Iris pigment epithelial cell (primary cell): ENCODE measurements at regions not wholly inside any gene's neighbourhood (a gene's known extent, or its start where the extent isn't known, plus 50 kb on each side); places are given as distances from the start of the nearest gene placed in this dataset.

Experiments used
- DNase-seq: peaks from one replicate; pipeline ENCODE4 v3.0.0-alpha.2; 2011; ENCODE audit warnings: low read depth

DNA sequence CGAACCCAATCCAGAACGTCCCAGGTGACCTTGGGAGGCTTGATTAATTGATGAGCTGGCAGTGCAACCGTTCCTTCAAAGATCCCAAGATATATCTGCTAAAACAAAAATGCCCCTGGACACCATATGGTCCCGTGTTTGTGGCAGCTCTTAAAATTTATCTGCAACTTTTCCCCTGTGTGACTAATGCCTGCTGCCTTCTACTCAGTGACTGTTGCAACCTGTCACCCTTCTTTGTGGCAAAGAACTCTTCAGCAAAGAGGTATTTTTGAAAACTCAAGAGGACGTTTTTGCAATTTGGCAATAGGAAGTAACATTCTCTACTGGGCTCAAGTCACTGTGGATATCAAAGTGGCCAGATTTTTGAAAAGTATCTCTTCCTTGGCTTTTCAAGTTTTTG, 75.8 kb upstream of the SOD3 start:
- no peak for DNase-seq

DNA sequence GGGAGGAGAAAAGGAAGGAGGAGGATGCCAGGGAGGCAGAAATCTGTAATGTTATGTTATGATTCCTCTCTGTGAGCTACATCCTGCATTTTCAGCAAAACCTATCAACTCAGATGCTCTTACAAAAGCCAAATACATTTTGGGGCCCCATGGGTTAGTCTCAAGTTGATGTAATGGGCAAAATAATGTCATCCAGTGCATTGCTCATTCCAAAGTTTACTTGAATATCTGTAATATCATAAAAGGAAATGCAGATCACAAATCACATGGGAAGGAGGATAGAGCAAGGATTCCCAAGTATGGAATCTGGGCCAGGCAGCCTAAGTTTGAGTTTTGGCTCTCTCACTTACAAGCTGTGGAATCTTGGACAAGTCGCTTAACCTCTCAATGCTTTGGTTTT, 74.9 kb upstream of the SOD3 start:
- no peak for DNase-seq

DNA sequence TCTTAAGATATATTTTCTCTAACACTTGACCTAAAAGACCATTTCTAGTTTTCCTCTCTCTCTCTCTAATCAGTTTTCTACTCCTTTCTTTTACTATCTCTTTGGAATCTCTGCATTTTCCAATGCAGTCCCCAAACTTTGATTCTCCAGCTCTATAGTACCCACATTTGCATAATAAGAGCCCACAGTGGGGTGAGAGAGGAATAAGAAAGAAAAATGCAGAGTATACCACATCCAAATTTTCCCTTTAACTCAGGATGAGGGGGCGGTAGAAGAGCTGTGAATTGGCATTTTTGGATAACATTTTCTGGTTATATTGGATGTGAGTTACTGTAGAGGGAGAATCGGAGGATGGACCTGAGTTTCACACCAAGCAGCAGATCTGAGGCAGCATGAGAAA, 74.4 kb upstream of the SOD3 start:
- no peak for DNase-seq

DNA sequence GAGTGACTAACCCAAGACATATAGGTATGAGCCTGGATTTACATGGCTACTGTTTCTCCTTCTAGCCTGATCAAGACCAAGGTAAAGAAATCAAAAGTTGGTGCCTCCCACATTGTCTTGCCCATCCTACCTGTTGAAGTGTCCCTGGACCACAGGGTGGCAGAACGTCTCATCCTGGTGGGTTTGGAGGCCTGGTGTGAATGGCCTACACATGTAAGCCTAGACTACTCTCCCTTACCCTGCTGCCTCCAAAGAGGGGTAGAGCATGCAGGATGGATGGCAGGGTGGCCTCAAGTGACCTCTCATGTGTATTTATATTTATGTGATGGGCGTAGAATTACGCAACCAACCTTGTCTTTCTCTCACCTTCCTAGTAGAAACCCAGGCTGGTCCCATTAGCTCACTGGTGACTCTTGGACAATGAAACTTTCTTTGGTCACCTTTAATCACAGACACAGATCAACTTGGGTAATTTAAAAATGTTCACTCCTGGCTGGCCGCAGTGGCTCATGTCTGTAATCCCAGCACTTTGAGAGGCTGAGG, 73.3 kb upstream of the SOD3 start:
- DNase-seq: no peak

DNA sequence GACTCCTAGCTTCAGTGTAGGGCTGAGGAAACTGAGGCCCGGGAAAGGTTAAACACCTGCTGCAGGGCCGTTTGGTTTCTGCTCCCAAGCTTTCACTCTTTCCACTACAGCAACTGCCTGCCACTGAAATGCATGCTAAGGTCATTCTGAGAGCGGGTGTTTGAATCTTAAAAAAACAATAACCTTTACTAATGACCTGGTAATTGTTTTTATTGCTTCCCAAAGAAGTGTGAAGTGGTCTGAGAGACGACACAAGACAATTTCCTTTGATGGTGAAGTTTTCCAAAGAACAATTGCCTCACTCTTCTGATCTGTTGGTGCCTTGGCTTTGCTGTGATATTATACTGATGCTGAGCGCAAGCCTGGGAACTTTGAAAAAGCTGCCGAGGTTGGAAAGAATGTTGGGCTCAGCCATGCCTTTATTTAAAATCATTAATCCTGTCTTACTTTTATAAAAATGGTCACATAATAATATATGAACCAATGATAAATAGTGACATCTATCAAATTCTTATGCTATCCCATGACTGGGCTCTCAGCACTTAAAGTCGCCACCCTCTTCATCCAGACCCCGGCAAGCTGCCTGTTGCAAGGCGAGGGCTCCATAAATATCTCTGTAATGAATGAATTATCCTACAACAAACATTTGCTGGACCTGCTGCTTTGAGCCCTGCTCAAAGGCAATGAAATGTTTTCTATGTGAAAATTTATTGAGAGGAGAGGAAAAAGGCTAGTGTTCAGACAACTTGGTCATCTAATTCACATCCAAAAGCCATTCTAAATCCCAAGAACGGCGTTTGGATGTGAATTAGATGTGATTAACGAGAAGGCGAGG, 67.8 kb upstream of the SOD3 start:
- no peak for DNase-seq

DNA sequence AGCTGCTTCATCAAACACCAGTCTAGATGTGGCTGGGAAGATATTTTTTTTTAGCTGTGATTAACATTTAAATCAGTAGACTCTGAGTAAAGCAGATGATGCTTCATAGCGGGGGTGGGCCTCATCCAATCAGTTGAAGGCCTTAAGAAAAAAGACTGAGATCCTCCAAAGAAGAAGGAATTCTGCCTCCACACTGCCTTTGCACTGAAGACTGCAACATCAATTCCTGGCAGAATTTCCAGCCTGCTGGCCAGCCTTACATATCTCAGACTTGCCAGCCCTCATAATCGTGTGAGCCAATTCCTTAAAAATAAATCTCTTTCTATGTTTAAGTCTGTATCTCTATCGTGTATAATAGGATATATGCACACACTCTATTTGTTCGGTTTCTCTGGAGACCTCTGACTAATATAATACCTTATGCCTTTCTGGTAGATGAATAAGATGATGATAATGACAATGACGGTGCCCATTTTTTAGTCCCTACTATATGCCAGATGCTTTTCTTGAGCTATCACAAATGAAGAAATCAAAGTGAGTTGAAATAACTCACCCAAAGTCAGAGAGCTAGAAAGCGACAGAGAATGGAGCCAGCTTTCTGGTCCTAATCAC, 66.1 kb upstream of the SOD3 start:
- no peak for DNase-seq

DNA sequence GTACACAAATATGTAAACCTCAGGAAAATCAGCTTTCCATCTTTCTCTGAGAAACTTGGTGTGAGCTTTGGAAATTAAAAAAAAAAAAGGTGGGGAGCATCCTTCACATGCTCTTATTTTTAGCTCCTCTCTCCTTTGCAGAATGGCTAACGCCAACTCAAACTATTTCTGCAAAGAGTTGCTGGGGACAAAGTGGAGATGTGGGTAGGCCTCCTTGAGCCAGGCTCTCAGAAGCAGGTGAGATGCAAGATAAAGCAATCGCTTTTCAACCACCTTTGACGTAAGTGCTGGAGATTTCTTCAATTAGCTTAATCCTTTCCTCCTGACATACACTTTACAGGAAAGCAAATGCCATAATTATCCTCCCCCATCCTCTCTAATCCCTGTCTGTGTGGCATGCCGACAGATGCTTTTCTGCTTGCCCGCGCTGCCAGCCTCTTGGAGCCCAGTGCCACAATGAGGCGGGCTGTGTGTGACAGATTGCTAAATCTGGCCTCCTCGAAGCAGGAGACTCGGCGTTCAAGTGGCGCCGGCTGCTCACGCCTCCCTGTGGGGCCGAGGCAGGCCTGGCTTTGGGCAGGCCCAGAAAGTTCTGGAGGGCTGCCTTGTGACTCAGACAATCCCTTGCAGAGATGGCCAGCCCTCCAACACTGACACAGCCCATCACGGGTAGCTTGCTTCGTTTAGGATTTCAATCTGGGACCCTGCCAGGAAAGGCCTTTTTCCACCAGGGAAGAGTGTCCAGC, 64.9 kb upstream of the SOD3 start:
- peak; percentile 2 for DNase-seq

DNA sequence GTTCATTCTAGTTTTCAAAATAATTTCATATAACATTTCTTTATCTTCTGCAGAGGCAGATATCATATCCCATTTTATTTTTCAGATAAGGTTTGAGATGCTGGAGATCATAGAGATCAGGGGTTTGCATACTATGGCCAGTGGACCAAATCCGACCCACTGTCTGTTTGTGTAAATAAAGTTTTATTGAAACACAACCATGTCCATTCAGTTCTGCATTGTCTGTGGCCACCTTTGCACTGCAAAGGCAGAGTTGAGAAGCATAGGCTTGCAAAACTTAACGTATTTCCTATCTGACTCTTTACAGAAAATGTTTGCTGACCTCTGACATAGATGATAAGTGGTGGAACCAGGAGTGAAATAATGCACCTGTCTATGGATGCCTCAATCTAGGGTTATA, 63.9 kb upstream of the SOD3 start:
- DNase-seq: no peak

DNA sequence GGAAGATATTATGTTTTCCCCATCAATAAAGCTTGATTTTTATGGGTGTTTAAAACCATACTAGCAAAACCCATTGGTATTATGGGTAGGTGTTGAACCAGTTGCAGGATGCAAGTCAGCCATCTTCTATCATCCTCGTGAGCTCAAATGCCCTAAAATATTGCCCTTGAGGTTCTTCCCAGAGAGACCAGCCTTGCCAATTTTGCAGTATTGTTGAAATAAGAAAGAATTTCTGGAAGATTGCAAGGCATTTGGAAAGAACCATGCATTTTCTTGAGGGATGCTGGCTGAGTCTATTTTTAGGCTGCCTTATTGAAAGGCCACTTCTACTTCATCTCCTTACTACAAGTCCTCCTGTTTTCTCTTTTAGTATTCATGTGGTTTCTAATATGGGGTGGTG, 60.9 kb upstream of the SOD3 start:
- DNase-seq: no peak

DNA sequence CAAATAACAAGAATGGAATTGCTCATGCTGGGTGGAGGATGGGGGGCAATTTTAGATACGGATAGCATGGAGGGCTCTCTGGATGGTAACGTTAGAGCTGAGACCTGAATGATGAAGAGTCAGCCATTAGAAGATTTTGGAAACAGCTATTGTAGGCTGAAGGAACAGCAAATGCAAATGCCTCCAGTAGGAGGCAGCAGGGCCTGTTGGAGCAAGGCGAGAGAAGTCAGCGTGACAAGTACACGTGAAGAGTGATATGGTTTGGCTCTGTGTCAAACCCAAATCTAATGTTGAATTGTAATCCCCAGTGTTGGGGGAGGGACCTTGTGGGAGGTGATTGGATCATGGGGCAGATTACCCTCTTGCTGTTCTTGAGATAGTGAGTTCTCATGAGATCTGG, 59.3 kb upstream of the SOD3 start:
- peak; percentile 45 for DNase-seq

DNA sequence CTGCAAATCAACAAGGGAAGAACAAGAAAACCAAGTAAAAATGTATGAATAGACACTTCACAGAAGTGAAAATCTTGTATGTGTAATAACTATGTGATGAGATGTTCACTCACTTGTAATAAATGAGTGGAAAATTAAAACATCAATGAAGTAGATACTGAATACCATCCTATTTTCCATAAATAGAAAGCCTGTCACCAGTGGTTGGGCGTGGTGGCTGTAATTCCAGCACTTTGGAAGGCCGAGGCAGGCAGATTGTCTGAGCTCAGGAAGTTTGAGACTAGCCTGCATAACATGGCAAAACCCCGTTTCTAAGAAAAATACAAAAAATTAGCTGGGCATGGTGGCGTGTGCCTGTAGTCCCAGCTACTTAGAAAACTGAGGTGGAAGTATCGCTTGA, 53.5 kb upstream of the SOD3 start:
- no peak for DNase-seq

DNA sequence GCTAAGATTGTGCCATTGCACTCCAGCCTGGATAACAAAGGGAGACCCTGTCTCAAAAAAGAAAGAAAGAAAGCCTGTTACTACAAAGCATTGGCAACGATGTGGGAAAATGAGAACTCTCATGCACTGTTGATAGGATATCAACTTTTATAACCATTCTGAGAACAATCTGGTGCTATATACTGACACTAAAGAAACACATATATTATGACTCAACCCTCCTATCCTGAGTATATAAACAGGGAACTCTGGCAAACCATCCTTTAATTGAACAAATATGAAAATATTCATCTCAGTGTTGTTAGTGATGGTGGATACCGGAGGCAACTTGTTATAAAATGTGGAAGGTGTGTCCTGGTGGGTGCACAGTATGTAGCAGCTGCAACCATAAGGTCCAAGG, 53.0 kb upstream of the SOD3 start:
- no peak for DNase-seq

DNA sequence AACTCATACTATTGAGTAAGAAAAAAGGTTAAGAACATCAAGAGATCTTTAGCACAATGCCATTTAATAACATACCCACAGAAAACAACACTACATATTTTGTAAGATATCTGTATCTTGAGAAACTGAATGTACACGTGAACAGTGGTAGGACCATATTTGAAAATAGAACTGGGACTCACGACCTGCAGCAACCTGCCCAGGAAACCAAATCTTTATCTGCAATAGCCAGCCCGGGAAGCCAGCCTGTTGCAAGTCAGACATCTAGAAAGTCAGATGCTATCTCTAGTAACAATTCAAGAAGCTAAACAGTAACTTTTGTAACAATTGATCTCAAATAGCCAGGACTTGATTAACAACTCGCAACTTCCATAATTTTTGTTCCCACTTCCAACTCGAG, 52.6 kb upstream of the SOD3 start:
- DNase-seq: no peak

DNA sequence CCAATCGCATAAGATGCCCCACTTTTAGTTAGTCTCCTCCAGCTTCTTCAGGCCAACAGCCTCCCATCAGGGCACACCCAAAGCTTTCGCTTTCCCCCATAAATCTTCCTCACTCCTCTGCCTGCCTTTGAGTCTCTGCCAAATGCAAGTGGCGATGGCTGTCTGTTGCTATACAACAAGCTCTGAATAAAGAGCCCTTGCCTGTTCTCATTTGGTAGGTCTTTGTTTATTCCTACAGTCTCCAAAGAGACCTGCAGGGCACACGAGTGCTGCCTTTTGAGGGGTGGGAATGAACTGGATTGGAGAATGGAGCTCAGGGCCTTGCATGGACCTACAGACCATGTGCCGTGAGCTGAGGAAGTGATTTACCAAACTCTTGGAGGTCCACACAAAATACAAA, 52.2 kb upstream of the SOD3 start:
- DNase-seq: no peak

DNA sequence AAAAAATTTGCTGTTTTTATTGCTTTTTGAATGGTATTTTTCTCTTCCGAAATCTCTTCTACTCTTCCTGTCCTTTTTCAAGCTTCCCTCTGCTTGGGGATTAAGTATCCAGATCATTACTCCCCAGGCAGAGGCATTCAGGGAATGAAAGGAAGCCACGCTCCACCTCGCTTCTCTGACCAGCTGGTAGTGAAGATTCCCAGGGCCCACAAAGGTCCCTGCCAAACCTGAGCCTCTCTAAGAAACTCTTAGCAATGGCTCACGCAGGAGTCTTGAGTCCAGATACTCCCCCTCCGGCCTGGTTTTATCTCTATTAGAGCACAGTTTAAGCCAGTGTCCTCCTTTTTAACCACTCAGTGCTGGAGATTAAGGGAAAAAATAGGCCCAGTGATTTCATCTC, 51.4 kb upstream of the SOD3 start:
- no peak for DNase-seq

DNA sequence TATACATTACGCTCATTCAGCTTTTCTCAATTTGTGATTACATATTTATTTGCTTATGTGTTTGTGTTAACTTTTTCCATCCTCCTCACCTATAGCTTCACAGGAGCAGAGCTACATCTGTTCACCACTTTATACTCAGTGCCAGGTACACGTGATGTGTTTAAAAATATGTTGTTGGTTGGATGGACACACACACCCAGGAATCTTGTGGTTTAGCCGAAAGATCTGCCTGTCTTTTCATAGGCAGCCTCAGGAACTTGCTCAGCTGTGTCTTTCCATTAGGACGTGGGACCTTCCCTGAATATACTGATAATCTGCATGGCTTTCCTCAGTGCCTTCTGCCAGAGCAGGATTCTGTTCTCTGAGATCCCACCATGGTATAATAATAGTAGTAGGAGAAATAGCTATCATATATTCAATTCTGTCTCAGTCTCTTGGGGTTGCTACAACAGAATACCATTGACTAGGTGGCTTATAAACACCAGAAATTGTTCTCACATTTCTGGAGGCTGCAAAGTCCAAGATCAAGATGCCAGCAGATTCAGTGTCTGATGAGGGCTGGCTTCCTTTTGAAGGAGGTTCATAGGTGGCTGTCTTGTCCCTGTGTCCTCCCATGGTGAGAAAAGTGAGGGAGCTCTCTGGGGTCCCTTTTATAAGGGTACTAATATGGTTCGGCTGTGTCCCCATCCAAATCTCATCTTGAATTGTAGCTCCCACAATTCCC, 50.0 kb upstream of the SOD3 start:
- no peak for DNase-seq
